ENCODE measurements at regions not wholly inside any gene's neighbourhood (a gene's known extent, or its start where the extent isn't known, plus 50 kb on each side); places are given as distances from the start of the nearest gene placed in this dataset.

GRCh38 chr3:26340001-26340400, 282.6 kb upstream of the LRRC3B start:
- no peak for ATAC-seq
- no peak overlapping the region for H3K9ac ChIP-seq (ENCODE audit: low read length)
- no TSS peak for BruUV-seq (replicated peaks)

GRCh38 chr3:26343647-26344046, 278.9 kb upstream of the LRRC3B start:
- intact Hi-C loops (cut with micrococcal nuclease), result no loop called here
- Histone ChIP-seq H4K20me1 (ENCODE audit: low read length) (no peaks in the 10 kb centered on the region), H3F3A (ENCODE audit: low read length, unreplicated experiment) (no peaks in the 10 kb centered on the region), H3K36me3 (ENCODE audit: low read depth, low read length) (no peaks in the 10 kb centered on the region), H3K9me3 (ENCODE audit: low read length) (peaks cover 34% of the 10 kb centered on the region), H3K9ac (ENCODE audit: low read length) (no peak overlapping the region), H3K4me1 (ENCODE audit: insufficient read depth, low read length) (no peaks in the 10 kb centered on the region), H3K27me3 (ENCODE audit: low read length) (no peaks in the 10 kb centered on the region), H3K27ac (ENCODE audit: low read length) (no peak overlapping the region), H2AFZ (ENCODE audit: low read length) (no peak overlapping the region), H3K4me3 (ENCODE audit: low read length) (no peak overlapping the region), H3K9me2 (replicated peaks; ENCODE audit: low read length) (no peaks in the 10 kb centered on the region), H3K79me2 (ENCODE audit: low read length) (no peaks in the 10 kb centered on the region), H3K4me2 (ENCODE audit: low read length) (no peak overlapping the region)
- DNase-seq (no peak), ATAC-seq (no peak)
- CTCF ChIA-PET, result no interaction called here
- no TSS peak for BruUV-seq (replicated peaks)
- TF ChIP-seq EZH2 (IDR thresholded peaks at IDR 0.05; ENCODE audit: low read length, unreplicated experiment) (no peak), CTCF (conservative IDR thresholded peaks at IDR 0.05; ENCODE audit: low read depth, low read length) (no peak), EZH2phosphoT487 (IDR thresholded peaks at IDR 0.05; ENCODE audit: borderline replicate concordance, low read length) (no peak)
- POLR2A ChIA-PET (ENCODE audit: unreplicated experiment), result no interaction called here

More at GRCh38 chr3:26340001-26340400, 282.6 kb upstream of the LRRC3B start:
- Histone ChIP-seq H3K4me2 (ENCODE audit: low read length) (no peak overlapping the region), H2AFZ (ENCODE audit: low read length) (no peak overlapping the region), H3K9me2 (replicated peaks; ENCODE audit: low read length) (no peaks in the 10 kb centered on the region), H3K79me2 (ENCODE audit: low read length) (no peaks in the 10 kb centered on the region), H3K4me1 (ENCODE audit: insufficient read depth, low read length) (no peaks in the 10 kb centered on the region), H4K20me1 (ENCODE audit: low read length) (no peaks in the 10 kb centered on the region), H3K4me3 (ENCODE audit: low read length) (no peak overlapping the region), H3K27ac (ENCODE audit: low read length) (no peak overlapping the region), H3K36me3 (ENCODE audit: low read depth, low read length) (no peaks in the 10 kb centered on the region), H3K9me3 (ENCODE audit: low read length) (peaks cover 26% of the 10 kb centered on the region), H3K27me3 (ENCODE audit: low read length) (no peaks in the 10 kb centered on the region), H3F3A (ENCODE audit: low read length, unreplicated experiment) (no peaks in the 10 kb centered on the region)
- TF ChIP-seq CTCF (conservative IDR thresholded peaks at IDR 0.05; ENCODE audit: low read depth, low read length) (no peak), EZH2 (IDR thresholded peaks at IDR 0.05; ENCODE audit: low read length, unreplicated experiment) (no peak), EZH2phosphoT487 (IDR thresholded peaks at IDR 0.05; ENCODE audit: borderline replicate concordance, low read length) (no peak)
- no peak for DNase-seq
- intact Hi-C loops (cut with micrococcal nuclease), result no loop called here
- POLR2A ChIA-PET (ENCODE audit: unreplicated experiment), result no interaction called here
- CTCF ChIA-PET, result no interaction called here

- TF ChIP-seq EZH2 (IDR thresholded peaks at IDR 0.05; ENCODE audit: low read length, unreplicated experiment) (no peak), CTCF (conservative IDR thresholded peaks at IDR 0.05; ENCODE audit: low read depth, low read length) (no peak), EZH2phosphoT487 (IDR thresholded peaks at IDR 0.05; ENCODE audit: borderline replicate concordance, low read length) (no peak)
- no peaks in the 10 kb centered on the region for H3K79me2 ChIP-seq (ENCODE audit: low read length)
- no peak overlapping the region for H3K9ac ChIP-seq (ENCODE audit: low read length)
- no peak overlapping the region for H3K4me2 ChIP-seq (ENCODE audit: low read length)
- ATAC-seq, result no peak
- intact Hi-C loops (cut with micrococcal nuclease), result no loop called here
- H3K27me3 ChIP-seq (ENCODE audit: low read length), result no peaks in the 10 kb centered on the region
- H3K4me1 ChIP-seq (ENCODE audit: insufficient read depth, low read length), result no peaks in the 10 kb centered on the region
- H2AFZ ChIP-seq (ENCODE audit: low read length), result no peak overlapping the region
- ChIA-PET POLR2A (ENCODE audit: unreplicated experiment) (no interaction called here), CTCF (no interaction called here)
- no peaks in the 10 kb centered on the region for H3K9me2 ChIP-seq (replicated peaks; ENCODE audit: low read length)
- H3K4me3 ChIP-seq (ENCODE audit: low read length), result no peak overlapping the region
- BruUV-seq (replicated peaks), result no TSS peak
- peaks cover 34% of the 10 kb centered on the region for H3K9me3 ChIP-seq (ENCODE audit: low read length)
- DNase-seq, result no peak
- no peak overlapping the region for H3K27ac ChIP-seq (ENCODE audit: low read length)
- H4K20me1 ChIP-seq (ENCODE audit: low read length), result no peaks in the 10 kb centered on the region
- no peaks in the 10 kb centered on the region for H3K36me3 ChIP-seq (ENCODE audit: low read depth, low read length)
- no peaks in the 10 kb centered on the region for H3F3A ChIP-seq (ENCODE audit: low read length, unreplicated experiment)
Observed at GRCh38 chr3:26345613-26346012, 277.0 kb upstream of the LRRC3B start.
